ENCODE measurements at regions not wholly inside any gene's neighbourhood (a gene's known extent, or its start where the extent isn't known, plus 50 kb on each side); places are given as distances from the start of the nearest gene placed in this dataset.
"Not testable (repeated sequence)": the region's sequence is repeated elsewhere in the genome, so short reads cannot be mapped to it uniquely, and the experiment has no call there.

GRCh38 chr2:183935005-183935404, 663.3 kb upstream of the ZNF804A start:
- no peak for DNase-seq

DNA sequence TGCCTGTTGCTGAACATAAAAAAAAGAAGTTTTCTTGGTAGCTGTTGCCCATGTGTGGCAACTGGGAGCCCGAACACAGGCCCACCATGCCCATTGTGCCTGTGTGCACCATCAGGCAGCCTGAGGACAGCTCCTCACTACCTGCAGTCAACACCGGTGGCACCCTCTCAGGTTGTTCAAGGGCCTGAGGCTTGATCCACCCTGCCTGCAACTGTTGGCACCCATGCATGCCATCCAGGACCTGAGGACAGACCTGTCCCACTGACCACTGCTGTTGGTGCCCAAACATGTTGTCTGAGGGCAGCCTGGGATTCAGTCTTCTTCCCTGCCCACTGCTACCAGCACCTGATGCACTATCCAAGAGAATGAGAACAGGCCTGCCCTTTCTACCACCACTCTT, 661.1 kb upstream of the ZNF804A start:
- DNase-seq: no peak

DNA sequence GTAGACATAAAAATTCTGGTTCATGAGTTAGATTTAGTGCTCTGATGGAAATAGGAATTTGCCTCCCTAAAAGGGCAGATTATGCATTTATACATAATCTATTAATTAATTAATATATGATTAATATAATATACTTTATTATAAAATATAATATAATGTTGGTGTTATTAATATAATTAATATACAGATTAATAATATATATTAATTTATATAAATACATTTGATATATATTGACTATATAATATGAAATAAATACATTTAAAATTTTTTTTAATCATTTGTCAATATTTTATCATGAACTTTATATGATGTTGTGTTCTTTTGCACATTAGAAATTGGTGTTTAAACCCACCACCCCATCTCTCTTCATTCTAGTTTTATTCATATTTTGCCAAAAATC, 652.1 kb upstream of the ZNF804A start:
- DNase-seq: no peak

- DNase-seq: no peak
Observed at GRCh38 chr2:183948861-183949260, 649.5 kb upstream of the ZNF804A start.

- no peak for DNase-seq
Observed at GRCh38 chr2:183950673-183951072, 647.7 kb upstream of the ZNF804A start.

- DNase-seq: no peak
Observed at GRCh38 chr2:183951630-183952029, 646.7 kb upstream of the ZNF804A start.

DNA sequence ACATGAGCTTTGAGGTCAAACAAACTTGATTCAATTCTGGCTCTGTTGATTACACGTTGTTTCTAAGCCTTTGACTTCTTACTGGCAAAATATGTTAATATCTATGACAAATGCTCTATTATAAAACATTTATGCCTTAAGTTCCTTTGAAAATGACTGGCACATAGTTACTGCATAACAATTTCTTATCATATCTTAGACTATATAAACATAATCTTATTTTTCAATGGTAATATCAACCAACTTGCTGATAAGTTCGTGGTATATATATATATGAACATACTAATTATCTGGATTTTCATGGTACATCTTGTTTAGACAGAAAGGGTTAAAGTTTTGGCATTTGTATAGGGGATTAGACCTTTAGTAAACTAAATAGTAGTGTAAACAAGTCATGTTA, 645.6 kb upstream of the ZNF804A start:
- DNase-seq: no peak

DNA sequence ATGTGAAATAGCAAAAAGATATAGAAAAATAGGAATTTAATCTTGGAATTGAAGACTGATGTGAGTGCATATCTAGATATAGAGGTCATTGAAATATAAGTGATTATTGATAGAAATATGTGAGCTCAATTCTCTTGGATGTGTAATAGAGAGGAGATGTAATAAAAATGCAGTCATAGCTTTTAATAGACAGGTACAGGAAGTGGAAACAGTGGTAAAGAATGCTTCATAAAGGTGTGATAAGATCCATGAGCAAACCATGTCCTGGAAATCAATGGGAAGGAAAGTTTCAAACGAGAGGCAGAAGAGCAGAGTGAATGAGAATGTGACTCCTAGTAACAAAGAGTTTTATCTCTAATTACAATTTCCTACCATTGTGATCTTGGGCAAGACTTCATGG, 634.7 kb upstream of the ZNF804A start:
- no peak for DNase-seq

DNA sequence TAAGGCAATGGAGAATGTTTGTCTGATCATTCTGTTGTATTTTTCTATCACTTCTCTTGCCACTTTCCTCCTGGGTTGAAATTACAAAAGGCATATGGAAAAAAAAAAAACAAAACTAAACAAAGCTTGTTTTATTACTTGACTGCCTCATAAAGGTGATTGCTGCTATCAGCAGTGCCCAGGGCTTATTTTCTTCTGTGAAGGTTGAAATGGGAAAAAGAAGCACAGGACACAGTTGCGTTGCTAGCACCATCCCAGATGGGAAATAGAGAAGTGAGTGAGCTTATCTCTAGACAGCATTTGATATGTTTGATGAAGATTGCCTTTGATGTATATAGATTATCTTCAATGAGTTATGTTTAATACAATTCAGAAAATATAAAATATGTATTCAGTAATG, 633.8 kb upstream of the ZNF804A start:
- DNase-seq: no peak

GRCh38 chr2:183967756-183968155, 630.6 kb upstream of the ZNF804A start:
- DNase-seq: no peak

GRCh38 chr2:183975676-183976075, 622.7 kb upstream of the ZNF804A start:
- DNase-seq: not testable (repeated sequence)

DNA sequence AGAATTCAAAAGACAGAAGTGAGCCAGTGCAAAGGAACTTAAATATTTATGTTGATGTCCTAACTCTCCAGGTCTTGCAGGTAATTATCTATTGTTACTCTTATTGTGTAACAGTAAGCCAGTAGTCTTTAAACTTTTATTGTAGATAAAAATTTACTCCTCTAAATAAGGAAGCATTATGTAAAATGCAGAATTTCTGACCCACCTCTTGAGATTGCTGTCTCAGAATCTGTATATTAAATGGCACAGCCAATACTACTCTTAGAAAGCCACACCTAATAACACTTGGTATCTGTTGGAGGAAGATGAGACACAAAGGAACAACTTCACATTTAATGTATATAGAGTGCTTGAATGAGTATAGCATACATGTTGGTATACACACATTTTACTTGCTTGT, 613.5 kb upstream of the ZNF804A start:
- no peak for DNase-seq

- DNase-seq: no peak
Observed at GRCh38 chr2:183991968-183992367, 606.4 kb upstream of the ZNF804A start.

- no peak for DNase-seq
Observed at GRCh38 chr2:183993052-183993451, 605.3 kb upstream of the ZNF804A start.

DNA sequence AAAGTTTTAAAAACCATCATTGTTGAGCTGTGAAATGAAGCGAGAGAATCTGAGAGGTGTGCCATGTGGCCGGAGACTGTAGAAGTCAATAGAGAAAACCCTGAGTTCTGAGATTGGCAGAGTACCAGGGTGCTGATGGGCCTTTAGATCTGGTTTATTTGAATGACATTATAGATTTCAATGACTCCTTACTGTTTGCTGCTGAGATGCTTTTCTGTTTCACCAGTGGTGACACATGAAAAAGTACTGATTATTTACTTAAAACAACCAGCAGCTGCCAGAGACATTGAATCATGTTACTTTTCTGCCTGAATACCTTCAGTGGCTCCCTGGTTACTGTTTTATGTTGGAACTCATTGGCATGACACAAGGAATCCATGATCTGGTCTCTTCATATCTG, 602.7 kb upstream of the ZNF804A start:
- DNase-seq: no peak

- no peak for DNase-seq
Observed at GRCh38 chr2:183996825-183997793, 601.2 kb upstream of the ZNF804A start.

DNA sequence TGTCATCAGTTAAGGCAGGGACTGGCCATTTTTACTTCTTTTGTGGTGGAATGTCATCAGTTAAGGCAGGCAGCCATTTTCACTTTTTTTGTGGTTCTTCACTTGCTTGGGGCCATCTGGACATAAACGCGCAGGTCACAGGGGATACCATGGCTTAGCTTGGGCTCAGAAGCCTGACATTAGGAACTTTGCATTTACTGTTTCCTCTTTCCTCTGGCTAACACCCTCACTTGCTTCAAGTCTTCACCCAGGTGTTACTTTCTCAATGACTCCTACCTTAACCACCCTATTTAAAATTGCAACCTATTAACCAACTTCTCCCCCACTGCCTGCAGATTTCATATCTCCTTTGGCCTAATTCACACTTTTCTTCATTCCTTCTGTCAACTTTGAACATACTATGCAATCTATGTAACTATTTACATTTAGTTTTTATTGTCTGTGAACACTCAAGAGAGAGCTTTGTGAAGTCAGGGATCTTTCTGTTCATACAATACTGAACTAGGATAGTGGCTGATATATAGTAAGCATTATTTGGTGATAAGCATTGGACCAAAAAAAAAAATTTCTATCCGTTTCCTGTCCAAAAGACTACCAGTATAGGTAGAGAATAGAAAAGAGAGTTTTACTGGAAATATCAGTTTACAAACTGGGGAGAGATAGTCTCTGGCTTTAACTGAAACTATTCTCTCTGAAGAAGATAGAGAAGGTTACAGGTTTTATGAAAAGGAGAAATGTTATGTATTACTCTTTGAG, 600.1 kb upstream of the ZNF804A start:
- no peak for DNase-seq

DNA sequence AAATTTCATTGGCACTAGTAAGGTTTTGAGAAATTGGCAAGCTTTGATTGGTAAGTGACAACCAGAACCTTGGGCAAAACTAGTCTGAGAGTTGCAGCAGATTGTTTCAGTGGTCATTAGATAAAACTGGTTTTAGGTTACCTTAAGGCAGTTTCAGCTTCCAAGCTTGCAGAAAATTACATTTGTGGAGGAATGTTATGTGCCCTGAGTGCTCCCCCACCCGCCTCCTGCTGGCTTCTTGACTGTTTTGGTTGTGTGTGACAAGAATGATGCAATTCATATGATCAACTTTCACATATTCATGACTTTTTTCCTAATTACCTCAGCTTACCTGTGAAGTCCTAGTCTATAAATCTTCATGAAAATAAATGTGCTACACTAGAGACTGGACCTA, 599.5 kb upstream of the ZNF804A start:
- no peak for DNase-seq

- DNase-seq: no peak
Observed at GRCh38 chr2:184004289-184004947, 593.9 kb upstream of the ZNF804A start.

DNA sequence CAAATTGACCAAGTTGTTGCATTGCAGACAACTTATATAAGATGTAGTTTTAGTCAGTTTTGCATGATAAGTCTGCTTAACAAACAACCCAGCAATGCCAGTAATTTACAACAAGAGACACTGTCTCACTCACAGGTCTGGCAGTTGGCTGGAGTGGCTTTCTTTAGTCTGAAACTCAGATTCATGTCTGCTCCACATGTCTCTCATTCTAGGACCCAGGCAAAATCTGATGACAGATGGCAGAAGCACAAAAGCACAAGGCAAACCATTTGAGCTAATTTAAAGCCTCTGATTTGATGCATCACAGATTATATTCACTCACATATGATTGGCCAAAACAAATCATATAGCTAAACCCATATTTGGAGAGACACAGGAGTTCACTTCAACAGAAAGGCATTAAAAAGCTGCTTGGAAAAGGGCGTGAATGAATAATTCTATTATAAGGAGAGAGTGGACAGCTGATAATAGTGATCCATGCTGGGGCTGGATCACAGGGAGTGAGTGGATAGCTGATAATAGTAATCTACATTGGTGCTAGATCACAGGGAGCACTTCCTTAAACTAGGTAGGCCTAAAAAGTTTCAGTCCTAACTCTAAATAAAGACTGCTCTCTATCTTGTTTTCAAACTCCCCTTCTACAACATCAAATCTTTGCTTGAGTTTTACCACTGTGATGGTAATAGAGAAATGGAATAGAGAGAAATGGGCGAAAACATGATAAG, 593.2 kb upstream of the ZNF804A start:
- DNase-seq: no peak

DNA sequence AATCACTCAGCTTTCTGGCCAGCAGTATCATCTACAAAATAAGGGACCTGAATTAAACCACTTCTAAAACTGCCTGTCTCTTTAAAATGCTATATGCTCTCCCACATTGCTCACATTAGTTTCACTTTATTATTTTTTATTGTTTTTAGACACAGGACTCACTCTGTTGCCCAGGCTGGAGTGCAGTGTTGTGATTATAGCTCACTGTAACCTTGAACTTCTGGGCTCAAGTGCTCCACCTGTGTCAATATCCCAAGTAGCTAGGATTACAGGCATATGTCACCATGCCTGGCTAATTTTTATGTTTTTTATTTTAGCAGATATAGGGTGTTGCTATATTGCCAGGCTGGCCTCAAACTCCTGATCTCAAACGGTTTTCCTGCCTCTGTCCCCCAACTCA, 591.3 kb upstream of the ZNF804A start:
- no peak for DNase-seq

GRCh38 chr2:184026961-184027360, 571.4 kb upstream of the ZNF804A start:
- no peak for DNase-seq

GRCh38 chr2:184030245-184030644, 568.1 kb upstream of the ZNF804A start:
- no peak for DNase-seq
